HepG2 (cell line): ENCODE measurements at regions not wholly inside any gene's neighbourhood (a gene's known extent, or its start where the extent isn't known, plus 50 kb on each side); places are given as distances from the start of the nearest gene placed in this dataset.

Experiments used
- ATAC-seq: fragments of 200-7000 bp; cut with Tn5 transposase; 3 replicates; pipeline ENCODE4 v1.9.1; 2020; ENCODE audit warnings: mild to moderate bottlenecking, moderate library complexity
- BruUV-seq: library from RNA; stranded (reverse); fragments of 400-500 nt; replicated peaks from 2 replicates; lab custom pipeline; 2021; lab: Mats Ljungman, UMichigan
- CTCF ChIA-PET: fragments of 300-600 bp; formaldehyde crosslinking; extraction: SDS; loops from one replicate; lab custom pipeline; 2021; ENCODE audit warnings: low total read pairs, inconsistent platforms, low intra/inter-chr PET ratio; lab: Yijun Ruan, JAX
- POLR2A ChIA-PET: fragments of 350-600 bp; sonication (Branson Sonifier 250); formaldehyde crosslinking; loops from one replicate; lab custom pipeline; 2020; ENCODE audit warnings: antibody characterized with exemption, inconsistent platforms; lab: Yijun Ruan, JAX
- DNase-seq: peaks from one replicate; pipeline ENCODE4 v3.0.0-alpha.2; 2015; ENCODE audit warnings: low spot score
- FAIRE-seq: peaks from 3 replicates; lab custom pipeline; 2011; peaks lifted over from hg19 to GRCh38; lab: Jason Lieb, UNC
- H2AFZ ChIP-seq: one replicate; pipeline ENCODE4 v1.6.1; 2011; ENCODE audit warnings: low read length, inconsistent platforms
- H3K27ac ChIP-seq: fragments of 300-600 bp; 3 replicates; pipeline ENCODE4 v1.8.0; 2011; ENCODE audit warnings: mixed run types, mild to moderate bottlenecking, mixed read lengths, low read length, inconsistent platforms; ENCODE audit not compliant: insufficient read depth; ENCODE audit errors: extremely low read length
- H3K27me3 ChIP-seq, 2 experiments: fragments of 200-600 bp in 1 of 2; 2 replicates in 1 of 2; 3 replicates in 1 of 2; pipeline versions ENCODE4 v1.6.0 to v1.8.0; 2011; ENCODE audit warnings: low read length in 2 of 2, mild to moderate bottlenecking in 2 of 2, moderate library complexity in 2 of 2, inconsistent platforms in 1 of 2; ENCODE audit not compliant: insufficient read depth in 2 of 2, control insufficient read depth in 1 of 2
- H3K36me3 ChIP-seq, 2 experiments: fragments of 200-600 bp in 1 of 2; replicated peaks in 1 of 2; 2 replicates in 1 of 2; 3 replicates in 1 of 2; pipeline versions ENCODE4 v1.5.1 to v1.8.0; 2011; ENCODE audit warnings: low read length in 2 of 2, inconsistent platforms in 1 of 2; ENCODE audit not compliant: insufficient read depth in 2 of 2, control insufficient read depth in 1 of 2
- H3K4me1 ChIP-seq: 2 replicates; pipeline ENCODE4 v1.5.1; 2012; ENCODE audit warnings: low read length, inconsistent platforms; ENCODE audit not compliant: insufficient read depth
- H3K4me2 ChIP-seq: 2 replicates; pipeline ENCODE4 v1.6.0; 2011; ENCODE audit warnings: low read depth, low read length, inconsistent platforms
- H3K4me3 ChIP-seq, 3 experiments: fragments of 200-600 bp in 1 of 3; sonication (generic), shearing (Covaris generic) in 1 of 3; replicated peaks in 1 of 3; 2 replicates each; pipeline ENCODE4 v1.5.1; 2011 to 2016; ENCODE audit warnings: low read length in 3 of 3, inconsistent platforms in 2 of 3, low read depth in 2 of 3, mild to moderate bottlenecking in 2 of 3, control low read depth in 1 of 3, mixed read lengths in 1 of 3; ENCODE audit not compliant: insufficient read depth in 1 of 3
- H3K79me2 ChIP-seq: one replicate; pipeline ENCODE4 v1.6.1; 2011; ENCODE audit warnings: low read length, inconsistent platforms; ENCODE audit not compliant: insufficient read depth
- H3K9ac ChIP-seq: 2 replicates; pipeline ENCODE4 v1.6.0; 2011; ENCODE audit warnings: mild to moderate bottlenecking, low read depth, low read length, inconsistent platforms; ENCODE audit not compliant: insufficient read depth
- H3K9me3 ChIP-seq: 2 replicates; pipeline ENCODE4 v1.5.1; 2012; ENCODE audit warnings: mild to moderate bottlenecking, low read length
- H4K20me1 ChIP-seq: 2 replicates; pipeline ENCODE4 v1.6.0; 2011; ENCODE audit warnings: inconsistent platforms, mild to moderate bottlenecking, low read length, moderate library complexity; ENCODE audit not compliant: insufficient read depth
- ATAD3A ChIP-seq: sonication (generic); formaldehyde crosslinking; IDR thresholded peaks from 2 replicates; pipeline ENCODE4 v1.4.0; 2020; ENCODE audit warnings: missing genetic modification reagents
- ATF7-NPFF ChIP-seq: sonication (generic); formaldehyde crosslinking; IDR thresholded peaks from 2 replicates; pipeline ENCODE4 v1.8.1; 2023; ENCODE audit warnings: mild to moderate bottlenecking, low read depth, missing genetic modification reagents, moderate library complexity
- CBX1 ChIP-seq: IDR thresholded peaks from one replicate; pipeline ENCODE4 v1.6.1; 2016; ENCODE audit warnings: antibody characterized with exemption, low read depth
- ETV5 ChIP-seq: IDR thresholded peaks from 2 replicates; pipeline ENCODE4 v1.6.1; 2018; ENCODE audit warnings: missing biosample characterization, missing genetic modification reagents, inconsistent platforms, borderline replicate concordance
- MEIS1 ChIP-seq: sonication (generic); formaldehyde crosslinking; IDR thresholded peaks from 2 replicates; pipeline ENCODE4 v1.9.0; 2021; ENCODE audit warnings: mild to moderate bottlenecking, missing genetic modification reagents, moderate library complexity, borderline replicate concordance
- PTBP1 ChIP-seq: fragments of 200-400 bp; formaldehyde crosslinking; IDR thresholded peaks from 2 replicates; pipeline ENCODE4 v1.6.1; 2018; ENCODE audit warnings: low read length, low read depth; ENCODE audit not compliant: poor library complexity, severe bottlenecking
- SRSF4 ChIP-seq: fragments of 200-400 bp; formaldehyde crosslinking; IDR thresholded peaks from one replicate; pipeline ENCODE4 v1.6.1; 2018; ENCODE audit warnings: mild to moderate bottlenecking, low read depth, low read length, moderate library complexity; ENCODE audit not compliant: poor library complexity, severe bottlenecking
- TMF1 ChIP-seq: sonication (generic); formaldehyde crosslinking; IDR thresholded peaks from 2 replicates; pipeline ENCODE4 v1.8.1; 2022; ENCODE audit warnings: low read depth, missing genetic modification reagents
- ZBTB21 ChIP-seq: sonication (generic); formaldehyde crosslinking; IDR thresholded peaks from 2 replicates; pipeline ENCODE4 v1.4.0; 2020; ENCODE audit warnings: missing genetic modification reagents
- ZBTB38 ChIP-seq: sonication (generic); formaldehyde crosslinking; IDR thresholded peaks from 2 replicates; pipeline ENCODE4 v1.5.1; 2020; ENCODE audit warnings: mild to moderate bottlenecking, missing genetic modification reagents
- ZHX1 ChIP-seq: sonication (generic); formaldehyde crosslinking; IDR thresholded peaks from 2 replicates; pipeline ENCODE4 v1.8.1; 2022; ENCODE audit warnings: low read depth, mild to moderate bottlenecking, missing genetic modification reagents
- ZNF350 ChIP-seq: sonication (generic); formaldehyde crosslinking; IDR thresholded peaks from 2 replicates; pipeline ENCODE4 v1.4.0; 2020; ENCODE audit warnings: mild to moderate bottlenecking, low read depth, missing genetic modification reagents, borderline replicate concordance
- WGBS: methylation state at CpG from one replicate; pipeline ENCODE4 v1.1.6; 2017; ENCODE audit warnings: low lambda C conversion rate; 5-methylcytosine and 5-hydroxymethylcytosine counted together
- in situ Hi-C: cut with HindIII; loops from 2 replicates; pipeline ENCODE4 v1.10.0; 2017; ENCODE audit warnings: low pct_unique_long_range_greater_than_20kb; ENCODE audit not compliant: extremely low pct_ligation_motif_present
- intact Hi-C: fragments of 100-400 bp; cut with micrococcal nuclease; formaldehyde crosslinking; loops from one replicate; pipeline ENCODE4 v1.10.0; 2022; ENCODE audit not compliant: unreplicated experiment
- TF ChIP-seq, protein P1 (sequence below): sonication (generic); formaldehyde crosslinking; IDR thresholded peaks from 2 replicates; pipeline ENCODE4 v1.8.1; 2023; ENCODE audit warnings: mild to moderate bottlenecking, missing genetic modification reagents, borderline replicate concordance
- TF ChIP-seq, protein P2 (sequence below): sonication (generic); formaldehyde crosslinking; IDR thresholded peaks from 2 replicates; pipeline ENCODE4 v1.4.0; 2020; ENCODE audit warnings: mild to moderate bottlenecking, missing genetic modification reagents, borderline replicate concordance

GRCh38 chr13:80562433-80563156, 221.7 kb upstream of the SPRY2 start:
- H2AFZ ChIP-seq: no peak overlapping the region
- H3K36me3 ChIP-seq: no peaks in the 10 kb centered on the region
- H3K79me2 ChIP-seq: no peaks in the 10 kb centered on the region
- ATAC-seq (no peak), DNase-seq (no peak), FAIRE-seq (no peak)
- POLR2A ChIA-PET: no interaction called here
- H3K27ac ChIP-seq: no peak overlapping the region
- no peaks in the 10 kb centered on the region for H4K20me1 ChIP-seq
- no peak overlapping the region for H3K4me3 ChIP-seq
- 27% methylated on average over 4 of the region's 4 CpGs for WGBS
- peaks cover 17% of the 10 kb centered on the region; the same call in 1 of the 2 replicates for H3K9me3 ChIP-seq
- no peak for TF ChIP-seq ZNF350
- no peaks in the 10 kb centered on the region for H3K27me3 ChIP-seq
- CTCF ChIA-PET: no interaction called here
- no peaks in the 10 kb centered on the region for H3K4me1 ChIP-seq
- in situ Hi-C loops: no loop called here
- intact Hi-C loops: no loop called here
- no TSS peak for BruUV-seq
- H3K4me2 ChIP-seq: no peak overlapping the region
- no peak overlapping the region for H3K9ac ChIP-seq

DNA sequence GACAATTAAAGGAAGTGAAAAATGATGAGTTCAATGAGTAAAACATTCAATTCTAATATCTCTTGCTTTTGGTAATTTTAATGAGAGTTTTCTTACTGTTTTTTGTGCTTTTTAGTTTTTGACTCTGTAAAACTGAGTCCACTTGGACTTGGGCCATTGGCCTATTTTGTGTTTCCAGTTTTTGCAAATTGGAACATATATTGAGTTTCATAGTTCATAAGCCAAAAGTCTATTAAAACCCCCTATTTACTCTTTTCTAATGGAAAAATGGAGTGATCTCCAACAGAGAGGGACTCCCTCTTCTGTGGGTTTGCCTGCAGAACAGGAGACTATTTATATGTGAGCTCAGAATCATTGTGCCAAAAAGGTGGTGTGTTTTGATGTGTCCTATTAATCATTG, 219.7 kb upstream of the SPRY2 start:
- no peaks in the 10 kb centered on the region for H3K36me3 ChIP-seq
- in situ Hi-C loops: no loop called here
- no TSS peak for BruUV-seq
- no peaks in the 10 kb centered on the region for H3K79me2 ChIP-seq
- POLR2A ChIA-PET: no interaction called here
- H3K27me3 ChIP-seq: no peaks in the 10 kb centered on the region
- no peak for ATAC-seq
- CTCF ChIA-PET: no interaction called here
- no peak overlapping the region for H3K4me3 ChIP-seq
- H3K4me2 ChIP-seq: no peak overlapping the region
- intact Hi-C loops: no loop called here
- H3K4me1 ChIP-seq: no peaks in the 10 kb centered on the region
- no peak overlapping the region for H3K27ac ChIP-seq
- H3K9ac ChIP-seq: no peak overlapping the region
- no peak overlapping the region for H2AFZ ChIP-seq
- H4K20me1 ChIP-seq: no peaks in the 10 kb centered on the region
- peaks cover 19% of the 10 kb centered on the region; the same call in 1 of the 2 replicates for H3K9me3 ChIP-seq
- no peak for FAIRE-seq
- DNase-seq: no peak
- TF ChIP-seq CBX1 (no peak), ZHX1 (CRISPR knock-in tag) (no peak), ATF7-NPFF (CRISPR knock-in tag) (no peak), SRSF4 (no peak), TMF1 (CRISPR knock-in tag) (no peak), ZBTB21 (CRISPR knock-in tag) (no peak), PTBP1 (no peak), MEIS1 (no peak), ETV5 (no peak), ZBTB38 (CRISPR knock-in tag) (no peak), ATAD3A (CRISPR knock-in tag) (no peak)
- TF ChIP-seq, protein P1, sequence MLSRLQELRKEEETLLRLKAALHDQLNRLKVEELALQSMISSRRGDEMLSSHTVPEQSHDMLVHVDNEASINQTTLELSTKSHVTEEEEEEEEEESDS (CRISPR knock-in tag): no peak
- TF ChIP-seq, protein P2, sequence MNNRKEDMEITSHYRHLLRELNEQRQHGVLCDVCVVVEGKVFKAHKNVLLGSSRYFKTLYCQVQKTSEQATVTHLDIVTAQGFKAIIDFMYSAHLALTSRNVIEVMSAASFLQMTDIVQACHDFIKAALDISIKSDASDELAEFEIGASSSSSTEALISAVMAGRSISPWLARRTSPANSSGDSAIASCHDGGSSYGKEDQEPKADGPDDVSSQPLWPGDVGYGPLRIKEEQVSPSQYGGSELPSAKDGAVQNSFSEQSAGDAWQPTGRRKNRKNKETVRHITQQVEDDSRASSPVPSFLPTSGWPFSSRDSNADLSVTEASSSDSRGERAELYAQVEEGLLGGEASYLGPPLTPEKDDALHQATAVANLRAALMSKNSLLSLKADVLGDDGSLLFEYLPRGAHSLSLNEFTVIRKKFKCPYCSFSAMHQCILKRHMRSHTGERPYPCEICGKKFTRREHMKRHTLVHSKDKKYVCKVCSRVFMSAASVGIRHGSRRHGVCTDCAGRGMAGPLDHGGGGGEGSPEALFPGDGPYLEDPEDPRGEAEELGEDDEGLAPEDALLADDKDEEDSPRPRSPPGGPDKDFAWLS (CRISPR knock-in tag): no peak
